CD14-positive monocyte (primary cell): ENCODE measurements at regions not wholly inside any gene's neighbourhood (a gene's known extent, or its start where the extent isn't known, plus 50 kb on each side); places are given as distances from the start of the nearest gene placed in this dataset.

Source experiments
- DNase-seq, 3 donors: peaks; one replicate each; pipeline ENCODE4 v3.0.0-alpha.2; 2011 to 2022
- H2AFZ ChIP-seq: 2 replicates; pipeline ENCODE4 v1.6.0; 2012; ENCODE audit warnings: mild to moderate bottlenecking, low read depth, low read length, inconsistent platforms; ENCODE audit not compliant: insufficient read depth, poor library complexity, severe bottlenecking
- H3K27ac ChIP-seq, 2 donors: 1 replicate in 1 of 2; 2 replicates in 1 of 2; pipeline ENCODE4 v1.5.1; 2012 to 2013; ENCODE audit warnings: low read length in 2 of 2, control low read depth in 1 of 2, inconsistent platforms in 1 of 2, low read depth in 1 of 2, mild to moderate bottlenecking in 1 of 2
- H3K27me3 ChIP-seq, 2 donors: one replicate each; pipeline versions ENCODE4 v1.6.0 to v1.6.1; 2011 to 2013; ENCODE audit warnings: low read length in 2 of 2; ENCODE audit not compliant: control insufficient read depth in 2 of 2, insufficient read depth in 2 of 2
- H3K36me3 ChIP-seq, 2 donors: replicated peaks in 1 of 2; 1 replicate in 1 of 2; 2 replicates in 1 of 2; pipeline versions ENCODE4 v1.5.1 to v1.6.1; 2012 to 2013; ENCODE audit warnings: low read length in 2 of 2, control low read depth in 1 of 2, inconsistent platforms in 1 of 2, mild to moderate bottlenecking in 1 of 2; ENCODE audit not compliant: insufficient read depth in 2 of 2, control insufficient read depth in 1 of 2
- H3K4me1 ChIP-seq, 2 donors: 1 replicate in 1 of 2; 2 replicates in 1 of 2; pipeline versions ENCODE4 v1.5.1 to v1.6.1; 2012 to 2013; ENCODE audit warnings: low read length in 2 of 2, control low read depth in 1 of 2, inconsistent platforms in 1 of 2, mild to moderate bottlenecking in 1 of 2, moderate library complexity in 1 of 2; ENCODE audit not compliant: insufficient read depth in 2 of 2, control insufficient read depth in 1 of 2
- H3K4me2 ChIP-seq: replicated peaks from 2 replicates; pipeline ENCODE3; 2012; ENCODE audit warnings: low read length, moderate library complexity, mild to moderate bottlenecking; ENCODE audit not compliant: poor library complexity, severe bottlenecking; ENCODE audit errors: extremely low read depth
- H3K4me3 ChIP-seq, 3 experiments: fragments of 200-600 bp in 1 of 3; sonication (generic) in 1 of 3; replicated peaks in 1 of 3; 1 replicate in 2 of 3; 2 replicates in 1 of 3; pipeline ENCODE4 v1.5.1; 2011 to 2013; ENCODE audit warnings: low read length in 3 of 3, mild to moderate bottlenecking in 3 of 3, control low read depth in 2 of 3, low read depth in 2 of 3, inconsistent platforms in 1 of 3, moderate library complexity in 1 of 3
- H3K79me2 ChIP-seq: 2 replicates; pipeline ENCODE4 v1.6.0; 2012; ENCODE audit warnings: mild to moderate bottlenecking, control low read depth, inconsistent platforms, low read length, moderate library complexity; ENCODE audit not compliant: insufficient read depth
- H3K9ac ChIP-seq: 2 replicates; pipeline ENCODE4 v1.6.0; 2017; ENCODE audit warnings: low read length, mild to moderate bottlenecking; ENCODE audit not compliant: insufficient read depth, poor library complexity, severe bottlenecking
- H3K9me3 ChIP-seq, 2 donors: replicated peaks in 1 of 2; 1 replicate in 1 of 2; 2 replicates in 1 of 2; pipeline versions ENCODE4 v1.5.1 to v1.6.1; 2012 to 2013; ENCODE audit warnings: low read length in 2 of 2, control low read depth in 1 of 2; ENCODE audit not compliant: control insufficient read depth in 1 of 2, insufficient read depth in 1 of 2
- H4K20me1 ChIP-seq: 2 replicates; pipeline ENCODE4 v1.6.0; 2012; ENCODE audit warnings: mild to moderate bottlenecking, low read length, control low read depth, moderate library complexity; ENCODE audit not compliant: insufficient read depth
- H3K27ac Mint-ChIP-seq, 7 donors: one replicate each; pipeline ENCODE4 v1.8.0; 2020; ENCODE audit warnings: mild to moderate bottlenecking in 7 of 7, mixed read lengths in 7 of 7, moderate library complexity in 6 of 7, inconsistent platforms in 2 of 7
- H3K27me3 Mint-ChIP-seq, 3 donors: one replicate each; pipeline ENCODE4 v1.8.0; 2021 to 2022; ENCODE audit warnings: low read depth in 3 of 3, mild to moderate bottlenecking in 3 of 3, mixed read lengths in 3 of 3, moderate library complexity in 3 of 3, inconsistent platforms in 1 of 3
- H3K36me3 Mint-ChIP-seq, 2 donors: one replicate each; pipeline ENCODE4 v1.8.0; 2020; ENCODE audit warnings: mixed read lengths in 2 of 2, inconsistent platforms in 1 of 2, mild to moderate bottlenecking in 1 of 2
- H3K4me1 Mint-ChIP-seq: one replicate; pipeline ENCODE4 v1.8.0; 2020; ENCODE audit warnings: mild to moderate bottlenecking, mixed read lengths
- H3K4me3 Mint-ChIP-seq, 2 donors: one replicate each; pipeline ENCODE4 v1.8.0; 2020; ENCODE audit warnings: mild to moderate bottlenecking in 2 of 2, mixed read lengths in 2 of 2, moderate library complexity in 1 of 2
- H3K9me3 Mint-ChIP-seq, 7 donors: one replicate each; pipeline ENCODE4 v1.8.0; 2020 to 2022; ENCODE audit warnings: mixed read lengths in 7 of 7, mild to moderate bottlenecking in 6 of 7, moderate library complexity in 6 of 7, inconsistent platforms in 2 of 7
- WGBS: methylation state at CpG from one replicate; pipeline ENCODE4 v1.1.5; 2013; ENCODE audit warnings: missing lambda C conversion rate; ENCODE audit not compliant: insufficient coverage; 5-methylcytosine and 5-hydroxymethylcytosine counted together
- intact Hi-C, 2 donors: fragments of 100-400 bp; cut with micrococcal nuclease; formaldehyde crosslinking; loops; one replicate each; pipeline versions ENCODE4 v1.15.0 to v1.15.1; 2023
- TF ChIP-seq, protein P1 (sequence below): fragments of 200-600 bp; IDR thresholded peaks from one replicate; pipeline ENCODE4 v1.8.0; 2022; ENCODE audit warnings: antibody characterized with exemption, mild to moderate bottlenecking

DNA sequence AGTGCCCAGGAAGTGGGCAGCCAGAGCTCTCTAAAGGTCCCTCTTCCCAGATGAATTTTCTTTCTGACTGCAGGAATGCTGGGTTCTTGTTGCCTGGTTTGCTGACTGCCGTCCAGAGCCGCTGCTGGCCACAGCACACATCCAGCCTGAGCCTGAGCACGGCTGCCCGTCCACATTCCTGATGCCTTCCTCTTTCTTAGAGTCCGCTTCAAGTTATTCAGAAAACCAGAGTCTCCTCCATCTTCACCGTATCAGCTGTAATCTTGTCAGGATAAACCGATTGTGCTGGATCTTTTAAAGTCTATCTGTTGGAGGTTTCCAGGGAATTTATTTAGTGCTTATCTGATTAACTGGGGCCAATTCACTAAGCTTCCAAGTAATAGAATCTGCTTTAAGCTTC, 84.8 kb upstream of the BCAR3 start:
- intact Hi-C loops: no loop called here
- WGBS: 100% methylated on average over 1 of the region's 7 CpGs
- TF ChIP-seq, protein P1, sequence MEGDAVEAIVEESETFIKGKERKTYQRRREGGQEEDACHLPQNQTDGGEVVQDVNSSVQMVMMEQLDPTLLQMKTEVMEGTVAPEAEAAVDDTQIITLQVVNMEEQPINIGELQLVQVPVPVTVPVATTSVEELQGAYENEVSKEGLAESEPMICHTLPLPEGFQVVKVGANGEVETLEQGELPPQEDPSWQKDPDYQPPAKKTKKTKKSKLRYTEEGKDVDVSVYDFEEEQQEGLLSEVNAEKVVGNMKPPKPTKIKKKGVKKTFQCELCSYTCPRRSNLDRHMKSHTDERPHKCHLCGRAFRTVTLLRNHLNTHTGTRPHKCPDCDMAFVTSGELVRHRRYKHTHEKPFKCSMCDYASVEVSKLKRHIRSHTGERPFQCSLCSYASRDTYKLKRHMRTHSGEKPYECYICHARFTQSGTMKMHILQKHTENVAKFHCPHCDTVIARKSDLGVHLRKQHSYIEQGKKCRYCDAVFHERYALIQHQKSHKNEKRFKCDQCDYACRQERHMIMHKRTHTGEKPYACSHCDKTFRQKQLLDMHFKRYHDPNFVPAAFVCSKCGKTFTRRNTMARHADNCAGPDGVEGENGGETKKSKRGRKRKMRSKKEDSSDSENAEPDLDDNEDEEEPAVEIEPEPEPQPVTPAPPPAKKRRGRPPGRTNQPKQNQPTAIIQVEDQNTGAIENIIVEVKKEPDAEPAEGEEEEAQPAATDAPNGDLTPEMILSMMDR: no peak

DNA sequence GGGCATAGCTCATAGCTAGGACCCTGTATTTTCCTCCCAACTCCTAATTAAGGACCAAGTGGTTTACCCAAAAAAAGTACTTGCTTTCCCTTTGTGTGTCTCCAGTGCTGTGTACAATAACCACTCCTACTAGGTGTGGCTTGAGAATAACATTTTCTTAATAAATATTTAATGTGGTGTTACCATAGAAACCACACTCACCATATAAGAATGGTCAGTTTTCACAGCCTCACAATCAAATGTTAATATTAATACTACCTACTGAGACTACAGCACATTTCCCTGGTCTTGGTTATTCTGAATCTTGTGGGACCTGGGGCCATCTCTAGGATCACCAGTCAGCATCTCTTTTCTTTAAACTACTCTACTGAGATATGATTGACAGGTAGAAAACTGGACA, 83.5 kb upstream of the BCAR3 start:
- no peak for DNase-seq
- Histone ChIP-seq H3K79me2 (no peaks in the 10 kb centered on the region), H3K4me2 (no peak overlapping the region), H3K27ac (no peak overlapping the region), H4K20me1 (no peaks in the 10 kb centered on the region), H3K9ac (no peak overlapping the region), H2AFZ (no peak overlapping the region), H3K4me1 (peaks cover 6 to 10% of the 10 kb centered on the region in 2 donors), H3K27me3 (no peaks in the 10 kb centered on the region), H3K36me3 (no peaks in the 10 kb centered on the region), H3K4me3 (no peak overlapping the region), H3K9me3 (no peaks in the 10 kb centered on the region)
- TF ChIP-seq, protein P1: no peak
- peaks cover 0 to 3% (median 0%) of the 10 kb centered on the region in 7 donors for H3K9me3 Mint-ChIP-seq
- H3K36me3 Mint-ChIP-seq: no peaks in the 10 kb centered on the region
- peaks cover 13% of the 10 kb centered on the region for H3K4me1 Mint-ChIP-seq
- intact Hi-C loops: no loop called here
- peak overlapping the region in 1 of 7 donors; percentile 63 for H3K27ac Mint-ChIP-seq
- no peak overlapping the region for H3K4me3 Mint-ChIP-seq
- H3K27me3 Mint-ChIP-seq: peaks cover 2 to 3% (median 3%) of the 10 kb centered on the region in 3 donors

More for the DNA sequence above, 84.8 kb upstream of the BCAR3 start:
- no peak overlapping the region for H3K4me3 Mint-ChIP-seq
- Histone ChIP-seq H2AFZ (no peak overlapping the region), H4K20me1 (no peaks in the 10 kb centered on the region), H3K9ac (no peak overlapping the region), H3K4me1 (peaks cover 6 to 10% of the 10 kb centered on the region in 2 donors), H3K36me3 (no peaks in the 10 kb centered on the region), H3K4me3 (no peak overlapping the region), H3K27ac (no peak overlapping the region), H3K79me2 (no peaks in the 10 kb centered on the region), H3K4me2 (no peak overlapping the region), H3K9me3 (no peaks in the 10 kb centered on the region), H3K27me3 (no peaks in the 10 kb centered on the region)
- no peak overlapping the region for H3K27ac Mint-ChIP-seq
- peaks cover 13% of the 10 kb centered on the region for H3K4me1 Mint-ChIP-seq
- peaks cover 2 to 5% (median 5%) of the 10 kb centered on the region in 3 donors for H3K27me3 Mint-ChIP-seq
- no peaks in the 10 kb centered on the region for H3K9me3 Mint-ChIP-seq
- no peaks in the 10 kb centered on the region for H3K36me3 Mint-ChIP-seq
- no peak for DNase-seq
